EH (cell line): ENCODE measurements at regions not wholly inside any gene's neighbourhood (a gene's known extent, or its start where the extent isn't known, plus 50 kb on each side); places are given as distances from the start of the nearest gene placed in this dataset.
"Not testable (repeated sequence)": the region's sequence is repeated elsewhere in the genome, so short reads cannot be mapped to it uniquely, and the experiment has no call there.

ENCODE experiments used
- DNase-seq: peaks from one replicate; pipeline ENCODE4 v3.0.0-alpha.2; 2015; ENCODE audit warnings: low read depth

- DNase-seq = no peak
Observed at GRCh38 chr9:106233116-106233515, 538.8 kb downstream of the TMEM38B start.

GRCh38 chr9:106260908-106261307 is 566.6 kb downstream of the TMEM38B start:
- DNase-seq = not testable (repeated sequence)

GRCh38 chr9:106277966-106278365 is 583.6 kb downstream of the TMEM38B start:
- no peak for DNase-seq

- DNase-seq = no peak
Observed at GRCh38 chr9:106283769-106284168, 579.2 kb upstream of the ZNF462 start.

GRCh38 chr9:106284296-106284695 is 578.7 kb upstream of the ZNF462 start:
- peak; percentile 2 for DNase-seq

DNA sequence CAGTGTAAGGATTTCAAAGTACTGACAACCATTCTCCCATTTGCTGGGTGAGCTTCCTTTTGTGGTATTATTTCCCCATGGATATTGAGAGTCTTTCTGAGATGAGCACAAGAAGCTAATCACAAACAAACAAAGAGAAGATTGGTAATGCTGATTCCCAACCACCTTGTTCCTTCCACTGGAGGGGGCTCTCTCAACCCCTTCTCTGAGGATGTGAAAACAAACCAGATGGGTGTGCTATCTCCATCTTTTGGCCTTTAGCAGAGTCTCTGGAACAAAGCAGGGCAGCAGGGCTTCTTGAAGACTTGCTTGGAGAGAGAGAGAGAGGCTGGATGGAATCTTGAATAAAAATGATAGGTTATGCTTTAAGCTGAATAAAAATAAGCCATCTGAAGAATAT is 576.7 kb upstream of the ZNF462 start:
- DNase-seq = no peak

- DNase-seq = no peak
Observed at GRCh38 chr9:106287091-106287631, 575.8 kb upstream of the ZNF462 start.

- no peak for DNase-seq
Observed at GRCh38 chr9:106287731-106288130, 575.2 kb upstream of the ZNF462 start.

DNA sequence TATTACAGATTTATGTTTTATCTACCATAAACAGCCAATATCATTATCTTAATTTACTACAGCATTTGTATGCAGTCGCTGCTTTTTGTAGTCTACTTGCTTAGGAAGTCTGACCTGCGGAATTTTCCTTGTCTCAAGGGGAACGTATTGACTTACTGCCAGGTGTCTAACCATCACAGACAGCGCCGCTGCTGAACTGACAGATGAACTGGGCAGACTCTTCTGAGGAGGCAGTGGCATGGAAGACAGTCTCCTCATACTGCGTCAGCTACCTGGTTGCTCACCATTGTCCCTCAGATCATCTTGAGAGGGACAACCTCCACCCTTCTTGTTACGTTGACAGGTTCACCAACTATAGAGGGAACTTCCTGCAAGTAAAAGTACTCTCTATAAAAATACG is 574.3 kb upstream of the ZNF462 start:
- DNase-seq = no peak

- DNase-seq = no peak
Observed at GRCh38 chr9:106291786-106292185, 571.2 kb upstream of the ZNF462 start.

GRCh38 chr9:106296426-106296825 is 566.5 kb upstream of the ZNF462 start:
- no peak for DNase-seq

- DNase-seq = no peak
Observed at GRCh38 chr9:106298997-106299396, 564.0 kb upstream of the ZNF462 start.

DNA sequence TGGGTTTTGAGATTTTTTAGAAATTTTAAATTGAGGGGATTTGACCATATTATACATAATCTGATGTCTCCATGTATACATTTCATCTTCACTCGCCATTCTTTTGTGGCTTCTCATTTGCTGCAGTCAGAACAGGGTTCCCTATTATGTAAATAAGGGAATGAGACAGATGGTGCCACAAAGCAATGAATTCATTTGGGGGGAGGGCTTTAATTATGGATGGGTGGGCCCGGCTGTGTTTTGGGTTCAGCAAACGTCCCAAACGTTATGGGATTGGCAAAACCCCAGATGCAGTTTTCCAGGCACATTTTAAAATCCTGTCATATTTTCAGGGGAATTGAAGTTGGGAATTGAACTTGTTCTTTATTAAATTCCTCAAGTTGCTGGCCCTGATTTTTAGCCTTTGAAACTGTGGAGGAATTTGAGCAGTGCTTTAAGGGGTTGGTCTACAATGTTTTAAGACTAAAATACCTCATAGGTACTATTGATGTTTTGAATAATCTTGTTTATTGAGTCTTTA is 558.5 kb upstream of the ZNF462 start:
- DNase-seq = no peak

GRCh38 chr9:106305428-106306133 is 557.4 kb upstream of the ZNF462 start:
- no peak for DNase-seq

DNA sequence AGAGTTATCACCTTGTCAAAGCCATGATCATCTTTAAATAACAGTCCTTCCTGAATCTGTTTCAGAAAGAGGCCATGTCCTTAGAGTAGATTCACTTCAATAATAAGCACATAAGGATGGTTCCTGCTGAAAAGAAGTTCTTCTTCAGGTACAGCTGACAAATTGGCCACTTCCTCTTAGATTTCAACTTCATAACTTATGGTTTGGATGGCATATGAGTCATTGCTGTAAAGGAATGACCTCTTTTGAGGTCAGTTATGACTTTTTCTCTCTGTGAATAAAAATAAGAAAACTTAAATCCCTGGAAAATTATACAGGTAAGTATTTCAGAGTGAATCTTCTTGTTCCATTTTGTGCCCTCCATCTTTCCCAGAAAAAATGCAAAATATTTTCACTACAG is 555.3 kb upstream of the ZNF462 start:
- no peak for DNase-seq

DNA sequence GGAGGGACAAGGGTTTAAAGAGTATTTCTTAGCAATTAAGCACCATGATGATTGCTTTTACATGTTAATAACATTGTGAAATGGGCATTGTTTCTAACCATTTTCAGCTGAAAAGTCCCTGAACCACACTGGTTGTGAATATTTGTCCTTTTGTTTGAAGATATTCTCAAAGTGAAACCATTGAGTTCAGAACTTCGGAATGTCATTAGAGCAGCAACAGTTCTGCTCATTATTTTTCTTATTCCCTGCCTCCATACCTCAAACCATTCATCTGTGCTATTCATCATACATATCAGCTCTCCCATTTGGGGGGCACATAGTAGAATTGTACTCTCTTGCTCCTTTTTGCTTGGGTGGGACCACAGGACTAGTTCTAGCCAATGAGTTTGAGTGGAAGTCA is 553.0 kb upstream of the ZNF462 start:
- no peak for DNase-seq

GRCh38 chr9:106310782-106311181 is 552.2 kb upstream of the ZNF462 start:
- DNase-seq = no peak

GRCh38 chr9:106312906-106313305 is 550.1 kb upstream of the ZNF462 start:
- no peak for DNase-seq

DNA sequence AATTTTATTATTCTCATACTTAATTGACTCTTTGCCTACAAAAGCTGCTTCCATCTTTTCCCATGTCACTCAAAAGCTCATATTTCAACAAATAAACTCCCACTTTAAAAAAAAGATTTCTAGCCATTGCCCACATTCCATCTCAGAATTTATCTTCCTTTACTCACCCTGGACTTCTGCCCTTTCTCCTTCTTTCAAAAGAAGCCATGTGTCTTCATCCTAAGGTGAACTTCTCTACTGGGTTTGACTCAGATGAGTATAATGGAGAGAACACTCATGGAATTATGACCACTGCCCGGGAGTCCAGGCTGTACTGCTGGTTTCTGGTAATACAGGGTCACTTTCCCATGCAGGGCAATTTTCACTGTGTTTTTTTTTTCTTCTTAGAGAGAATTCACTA is 548.5 kb upstream of the ZNF462 start:
- DNase-seq = no peak

- no peak for DNase-seq
Observed at GRCh38 chr9:106321394-106322180, 541.4 kb upstream of the ZNF462 start.

GRCh38 chr9:106322706-106323245 is 540.2 kb upstream of the ZNF462 start:
- no peak for DNase-seq

- DNase-seq = no peak
Observed at GRCh38 chr9:106324053-106324585, 538.8 kb upstream of the ZNF462 start.
